GM23338 (cell line): ENCODE measurements at regions not wholly inside any gene's neighbourhood (a gene's known extent, or its start where the extent isn't known, plus 50 kb on each side); places are given as distances from the start of the nearest gene placed in this dataset.

Experiments
- ATAC-seq: fragments of 200-7000 bp; cut with Tn5 transposase; 3 replicates; pipeline ENCODE4 v1.9.1; 2020
- DNase-seq: peaks from one replicate; pipeline ENCODE4 v3.0.0-alpha.2; 2015; ENCODE audit warnings: low spot score
- H2AFZ ChIP-seq: fragments of 200-600 bp; sonication (generic); 2 replicates; pipeline ENCODE4 v1.8.0; 2016; ENCODE audit warnings: antibody characterized with exemption, mild to moderate bottlenecking, moderate library complexity
- H3F3A ChIP-seq: fragments of 200-600 bp; sonication (generic); replicated peaks from 2 replicates; pipeline ENCODE4 v1.8.0; 2017; ENCODE audit warnings: antibody characterized with exemption, mixed run types, low read depth
- H3K27ac ChIP-seq: fragments of 200-600 bp; sonication (generic); 2 replicates; pipeline ENCODE4 v1.6.1; 2016; ENCODE audit warnings: low read depth
- H3K27me3 ChIP-seq: fragments of 200-600 bp; sonication (generic); 2 replicates; pipeline ENCODE4 v1.8.0; 2016; ENCODE audit warnings: mild to moderate bottlenecking, mixed run types, moderate library complexity; ENCODE audit not compliant: insufficient read depth
- H3K36me3 ChIP-seq: fragments of 200-600 bp; sonication (generic); 2 replicates; pipeline ENCODE4 v1.8.0; 2016; ENCODE audit warnings: mild to moderate bottlenecking; ENCODE audit not compliant: insufficient read depth
- H3K4me1 ChIP-seq: fragments of 200-600 bp; sonication (generic); 2 replicates; pipeline ENCODE4 v1.8.0; 2016; ENCODE audit warnings: mild to moderate bottlenecking, moderate library complexity; ENCODE audit not compliant: insufficient read depth
- H3K4me2 ChIP-seq: fragments of 200-600 bp; sonication (generic); 2 replicates; pipeline ENCODE4 v1.7.1; 2017; ENCODE audit warnings: mixed run types
- H3K4me3 ChIP-seq: fragments of 200-600 bp; sonication (generic); 2 replicates; pipeline ENCODE4 v1.6.1; 2016; ENCODE audit warnings: mixed run types
- H3K79me2 ChIP-seq: fragments of 200-600 bp; sonication (generic); replicated peaks from 2 replicates; pipeline ENCODE4 v1.8.0; 2017; ENCODE audit warnings: mild to moderate bottlenecking; ENCODE audit not compliant: insufficient read depth
- H3K9me2 ChIP-seq: fragments of 200-600 bp; sonication (generic); 2 replicates; pipeline ENCODE4 v1.8.0; 2017; ENCODE audit not compliant: insufficient read depth
- H4K20me1 ChIP-seq: fragments of 200-600 bp; sonication (generic); replicated peaks from 2 replicates; pipeline ENCODE4 v1.8.0; 2017; ENCODE audit warnings: mild to moderate bottlenecking; ENCODE audit not compliant: insufficient read depth
- H3K27ac Mint-ChIP-seq: 2 replicates; pipeline ENCODE4 v1.8.0; 2020; ENCODE audit warnings: inconsistent platforms, mild to moderate bottlenecking, moderate library complexity, mixed read lengths
- H3K27me3 Mint-ChIP-seq: 3 replicates; pipeline ENCODE4 v1.8.0; 2022; ENCODE audit warnings: low read depth, mild to moderate bottlenecking, moderate library complexity, mixed read lengths, inconsistent platforms; ENCODE audit not compliant: insufficient read depth, poor library complexity
- H3K36me3 Mint-ChIP-seq: 3 replicates; pipeline ENCODE4 v1.8.0; 2021; ENCODE audit warnings: low read depth, mild to moderate bottlenecking, inconsistent platforms, moderate library complexity, mixed read lengths
- H3K4me1 Mint-ChIP-seq: 3 replicates; pipeline ENCODE4 v1.8.0; 2020; ENCODE audit warnings: mild to moderate bottlenecking, inconsistent platforms, mixed read lengths
- H3K4me3 Mint-ChIP-seq: 3 replicates; pipeline ENCODE4 v1.8.0; 2021; ENCODE audit warnings: moderate library complexity, mild to moderate bottlenecking, inconsistent platforms, mixed read lengths
- H3K9me3 Mint-ChIP-seq: 3 replicates; pipeline ENCODE4 v1.8.0; 2020; ENCODE audit warnings: moderate library complexity, mild to moderate bottlenecking, inconsistent platforms, mixed read lengths
- CREB1 ChIP-seq: fragments of 250-450 bp; sonication (Bioruptor Pico); IDR thresholded peaks from 2 replicates; pipeline ENCODE4 v1.5.0; 2020; ENCODE audit warnings: low read depth, mild to moderate bottlenecking, moderate library complexity
- CTCF ChIP-seq, 2 experiments: fragments of 200-600 bp in 1 of 2; sonication (generic) in 1 of 2; conservative IDR thresholded peaks; 2 replicates each; pipeline versions ENCODE4 v1.5.1 to v1.6.1; 2016 to 2017; ENCODE audit warnings: antibody characterized with exemption in 2 of 2, low read depth in 2 of 2, mild to moderate bottlenecking in 2 of 2, moderate library complexity in 1 of 2
- EZH2 ChIP-seq: fragments of 200-600 bp; sonication (generic); IDR thresholded peaks from one replicate; pipeline ENCODE4 v1.8.0; 2017; ENCODE audit warnings: antibody characterized with exemption, mild to moderate bottlenecking, low read depth; ENCODE audit not compliant: unreplicated experiment
- EZH2phosphoT487 ChIP-seq: fragments of 200-600 bp; sonication (generic); IDR thresholded peaks from one replicate; pipeline ENCODE4 v1.8.1; 2018; ENCODE audit warnings: antibody characterized with exemption; ENCODE audit not compliant: unreplicated experiment
- JUNB ChIP-seq: IDR thresholded peaks from one replicate; pipeline ENCODE4 v1.6.1; 2016; ENCODE audit warnings: antibody characterized with exemption; ENCODE audit not compliant: unreplicated experiment
- NANOG ChIP-seq: IDR thresholded peaks from 2 replicates; pipeline ENCODE4 v1.6.1; 2016; ENCODE audit warnings: antibody characterized with exemption, borderline replicate concordance
- STAT1 ChIP-seq: IDR thresholded peaks from one replicate; pipeline ENCODE4 v1.6.1; 2016; ENCODE audit warnings: antibody characterized with exemption; ENCODE audit not compliant: unreplicated experiment
- ZNF114 ChIP-seq: fragments of 250-450 bp; sonication (Bioruptor Pico); IDR thresholded peaks from 2 replicates; pipeline ENCODE4 v1.5.0; 2020; ENCODE audit warnings: mild to moderate bottlenecking, moderate library complexity
- ZNF331 ChIP-seq: fragments of 250-450 bp; sonication (Bioruptor Pico); IDR thresholded peaks from 2 replicates; pipeline ENCODE4 v1.5.0; 2020; ENCODE audit warnings: low read depth, mild to moderate bottlenecking, moderate library complexity
- ZNF462 ChIP-seq: fragments of 250-450 bp; sonication (Bioruptor Pico); IDR thresholded peaks from 2 replicates; pipeline ENCODE4 v1.5.0; 2020; ENCODE audit warnings: mild to moderate bottlenecking, moderate library complexity
- TF ChIP-seq, protein P1 (sequence below): IDR thresholded peaks from one replicate; pipeline ENCODE4 v1.6.1; 2018; ENCODE audit warnings: antibody characterized with exemption; ENCODE audit not compliant: unreplicated experiment

DNA sequence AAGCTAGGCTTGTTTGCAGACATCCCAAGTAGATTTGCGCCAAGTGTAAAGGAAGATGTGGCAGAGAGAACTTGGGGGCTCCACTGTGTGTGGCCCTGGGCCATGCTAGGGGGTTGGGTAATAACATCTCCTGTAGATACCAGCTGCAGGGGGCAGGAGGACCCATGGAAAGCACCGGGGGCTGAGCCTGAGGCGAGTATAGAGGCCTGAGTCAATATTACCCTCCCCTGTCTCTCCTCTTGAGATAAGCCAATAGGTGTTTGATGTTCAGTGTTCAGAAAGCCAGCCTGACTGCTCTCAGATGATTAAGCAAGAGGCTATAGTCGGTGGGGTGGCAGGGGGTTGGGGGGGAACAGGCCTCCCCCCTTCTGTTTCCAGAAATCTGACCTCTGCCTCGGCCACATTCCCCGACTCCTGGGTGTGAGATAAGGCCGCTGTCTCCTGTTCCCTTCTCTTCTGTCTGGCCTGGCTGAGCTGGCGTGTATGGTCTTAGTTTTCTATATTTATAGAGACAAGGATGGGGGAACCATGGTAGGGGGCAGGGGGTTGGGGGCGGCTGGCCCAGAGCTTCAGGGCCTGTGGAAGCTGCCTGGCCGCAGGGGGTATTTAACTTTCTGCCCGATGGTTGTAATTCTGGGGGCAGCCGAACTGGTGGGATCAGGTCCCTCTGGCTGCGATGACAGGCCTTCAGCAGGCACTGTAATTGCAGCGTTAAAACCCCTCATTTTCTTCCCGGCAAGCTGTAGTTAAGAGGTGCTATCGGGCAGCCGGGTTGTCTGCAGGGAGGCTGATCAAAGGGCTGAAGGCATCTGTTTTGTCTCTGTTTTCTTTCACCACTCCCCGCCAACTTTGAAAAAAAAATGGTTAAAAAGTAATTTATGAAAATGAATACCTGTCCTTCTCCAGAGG, 292.0 kb downstream of the NSG2 start:
- Mint-ChIP-seq H3K4me3 (no peak overlapping the region), H3K27me3 (peaks cover 11% of the 10 kb centered on the region), H3K4me1 (peaks cover 22% of the 10 kb centered on the region), H3K9me3 (no peaks in the 10 kb centered on the region), H3K36me3 (no peaks in the 10 kb centered on the region), H3K27ac (no peak overlapping the region)
- ATAC-seq (peak; percentile 64), DNase-seq (no peak)
- no peaks in the 10 kb centered on the region for H3K9me2 ChIP-seq
- no peaks in the 10 kb centered on the region for H3K36me3 ChIP-seq
- H3K79me2 ChIP-seq: no peaks in the 10 kb centered on the region
- no peak overlapping the region for H3K4me3 ChIP-seq
- H4K20me1 ChIP-seq: no peaks in the 10 kb centered on the region
- H3K27me3 ChIP-seq: no peaks in the 10 kb centered on the region
- TF ChIP-seq EZH2phosphoT487 (no peak), EZH2 (no peak), CREB1 (CRISPR knock-in tag) (no peak), ZNF331 (CRISPR knock-in tag) (no peak), STAT1 (no peak), ZNF462 (CRISPR knock-in tag) (no peak), ZNF114 (no peak), JUNB (no peak), CTCF (conservative IDR thresholded peaks at IDR 0.05; ENCODE audit: low read depth in 2 of 2) (no peak), NANOG (no peak)
- TF ChIP-seq, protein P1, sequence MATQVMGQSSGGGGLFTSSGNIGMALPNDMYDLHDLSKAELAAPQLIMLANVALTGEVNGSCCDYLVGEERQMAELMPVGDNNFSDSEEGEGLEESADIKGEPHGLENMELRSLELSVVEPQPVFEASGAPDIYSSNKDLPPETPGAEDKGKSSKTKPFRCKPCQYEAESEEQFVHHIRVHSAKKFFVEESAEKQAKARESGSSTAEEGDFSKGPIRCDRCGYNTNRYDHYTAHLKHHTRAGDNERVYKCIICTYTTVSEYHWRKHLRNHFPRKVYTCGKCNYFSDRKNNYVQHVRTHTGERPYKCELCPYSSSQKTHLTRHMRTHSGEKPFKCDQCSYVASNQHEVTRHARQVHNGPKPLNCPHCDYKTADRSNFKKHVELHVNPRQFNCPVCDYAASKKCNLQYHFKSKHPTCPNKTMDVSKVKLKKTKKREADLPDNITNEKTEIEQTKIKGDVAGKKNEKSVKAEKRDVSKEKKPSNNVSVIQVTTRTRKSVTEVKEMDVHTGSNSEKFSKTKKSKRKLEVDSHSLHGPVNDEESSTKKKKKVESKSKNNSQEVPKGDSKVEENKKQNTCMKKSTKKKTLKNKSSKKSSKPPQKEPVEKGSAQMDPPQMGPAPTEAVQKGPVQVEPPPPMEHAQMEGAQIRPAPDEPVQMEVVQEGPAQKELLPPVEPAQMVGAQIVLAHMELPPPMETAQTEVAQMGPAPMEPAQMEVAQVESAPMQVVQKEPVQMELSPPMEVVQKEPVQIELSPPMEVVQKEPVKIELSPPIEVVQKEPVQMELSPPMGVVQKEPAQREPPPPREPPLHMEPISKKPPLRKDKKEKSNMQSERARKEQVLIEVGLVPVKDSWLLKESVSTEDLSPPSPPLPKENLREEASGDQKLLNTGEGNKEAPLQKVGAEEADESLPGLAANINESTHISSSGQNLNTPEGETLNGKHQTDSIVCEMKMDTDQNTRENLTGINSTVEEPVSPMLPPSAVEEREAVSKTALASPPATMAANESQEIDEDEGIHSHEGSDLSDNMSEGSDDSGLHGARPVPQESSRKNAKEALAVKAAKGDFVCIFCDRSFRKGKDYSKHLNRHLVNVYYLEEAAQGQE: no peak
- 0 out of 2 replicates have a peak overlapping the region, but pooled peaks have one; percentile 43 for H2AFZ ChIP-seq
- no peaks in the 10 kb centered on the region for H3F3A ChIP-seq
- H3K27ac ChIP-seq: no peak overlapping the region
- no peak overlapping the region for H3K4me2 ChIP-seq
- H3K4me1 ChIP-seq: 0 out of 2 replicates have a peak, but pooled peaks cover 2% of the 10 kb centered on the region
